GM12865 (cell line): ENCODE measurements at regions not wholly inside any gene's neighbourhood (a gene's known extent, or its start where the extent isn't known, plus 50 kb on each side); places are given as distances from the start of the nearest gene placed in this dataset.

Experiments
- DNase-seq: peaks from one replicate; pipeline ENCODE4 v3.0.0; 2010; ENCODE audit warnings: low read depth
- H3K4me3 ChIP-seq: 2 replicates; pipeline ENCODE4 v1.5.1; 2011; ENCODE audit warnings: mild to moderate bottlenecking, low read depth, low read length, control low read depth
- TF ChIP-seq, protein P1 (sequence below): IDR thresholded peaks from 2 replicates; pipeline ENCODE4 v1.5.1; 2011; ENCODE audit warnings: low read length, control low read depth, low read depth, inconsistent platforms; ENCODE audit not compliant: insufficient read depth; ENCODE audit errors: missing control alignments

GRCh38 chr13:60331249-60332012, 65.6 kb upstream of the TDRD3 start:
- H3K4me3 ChIP-seq = no peak overlapping the region
- TF ChIP-seq, protein P1, sequence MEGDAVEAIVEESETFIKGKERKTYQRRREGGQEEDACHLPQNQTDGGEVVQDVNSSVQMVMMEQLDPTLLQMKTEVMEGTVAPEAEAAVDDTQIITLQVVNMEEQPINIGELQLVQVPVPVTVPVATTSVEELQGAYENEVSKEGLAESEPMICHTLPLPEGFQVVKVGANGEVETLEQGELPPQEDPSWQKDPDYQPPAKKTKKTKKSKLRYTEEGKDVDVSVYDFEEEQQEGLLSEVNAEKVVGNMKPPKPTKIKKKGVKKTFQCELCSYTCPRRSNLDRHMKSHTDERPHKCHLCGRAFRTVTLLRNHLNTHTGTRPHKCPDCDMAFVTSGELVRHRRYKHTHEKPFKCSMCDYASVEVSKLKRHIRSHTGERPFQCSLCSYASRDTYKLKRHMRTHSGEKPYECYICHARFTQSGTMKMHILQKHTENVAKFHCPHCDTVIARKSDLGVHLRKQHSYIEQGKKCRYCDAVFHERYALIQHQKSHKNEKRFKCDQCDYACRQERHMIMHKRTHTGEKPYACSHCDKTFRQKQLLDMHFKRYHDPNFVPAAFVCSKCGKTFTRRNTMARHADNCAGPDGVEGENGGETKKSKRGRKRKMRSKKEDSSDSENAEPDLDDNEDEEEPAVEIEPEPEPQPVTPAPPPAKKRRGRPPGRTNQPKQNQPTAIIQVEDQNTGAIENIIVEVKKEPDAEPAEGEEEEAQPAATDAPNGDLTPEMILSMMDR = no peak
- DNase-seq = no peak

GRCh38 chr13:60332682-60333081, 64.3 kb upstream of the TDRD3 start:
- no peak for DNase-seq
- TF ChIP-seq, protein P1 = no peak
- H3K4me3 ChIP-seq = no peak overlapping the region

- H3K4me3 ChIP-seq = no peak overlapping the region
- TF ChIP-seq, protein P1 = no peak
Measured at GRCh38 chr13:60334310-60334709, 62.7 kb upstream of the TDRD3 start.

GRCh38 chr13:60335531-60335930, 61.5 kb upstream of the TDRD3 start:
- H3K4me3 ChIP-seq = no peak overlapping the region
- no peak for DNase-seq
- TF ChIP-seq, protein P1 = peak; percentile 32

More at GRCh38 chr13:60334310-60334709, 62.7 kb upstream of the TDRD3 start:
- no peak for DNase-seq

- DNase-seq = no peak
- H3K4me3 ChIP-seq = no peak overlapping the region
- TF ChIP-seq, protein P1 = no peak
Measured at GRCh38 chr13:60338754-60339153, 58.3 kb upstream of the TDRD3 start.

DNA sequence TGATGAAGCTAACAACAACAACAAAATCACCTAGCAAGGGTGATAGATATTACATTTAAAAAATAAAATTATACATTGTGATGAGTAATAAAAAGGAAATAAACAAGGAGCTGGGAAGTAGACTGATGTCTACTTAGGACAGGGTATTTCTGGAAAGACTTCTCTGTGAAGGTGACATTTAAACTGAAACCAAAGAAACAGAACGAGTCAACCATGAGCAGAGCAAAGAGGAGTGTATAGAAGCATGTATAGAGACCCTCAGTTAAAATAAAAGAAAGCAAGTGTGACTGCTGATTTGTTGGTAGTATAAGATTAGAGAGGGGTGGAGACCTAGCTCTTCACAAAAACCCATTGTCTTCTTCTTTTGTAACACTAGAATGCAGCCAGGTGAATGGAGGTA, 53.0 kb upstream of the TDRD3 start:
- H3K4me3 ChIP-seq = no peak overlapping the region
- TF ChIP-seq, protein P1 = no peak
- no peak for DNase-seq

DNA sequence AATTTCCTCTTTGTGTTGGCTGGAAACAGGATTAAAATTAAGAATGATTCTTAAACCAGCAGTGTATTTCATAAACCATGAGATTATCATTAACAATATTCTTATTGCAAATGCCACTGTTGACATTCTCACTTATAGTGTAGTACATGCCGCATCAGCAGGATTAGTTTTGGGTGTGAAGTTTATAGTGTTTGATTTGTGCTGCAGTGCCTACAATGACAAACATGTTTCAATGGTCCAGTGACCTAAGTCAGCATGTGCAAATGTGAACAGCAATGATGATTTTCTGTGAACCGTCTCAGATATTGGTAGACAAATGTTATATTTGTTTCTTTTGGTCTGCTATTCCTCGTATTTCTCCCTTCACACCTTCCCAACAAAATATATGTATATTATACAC, 49.8 kb upstream of the TDRD3 start:
- TF ChIP-seq, protein P1 = no peak
- no peak for DNase-seq
- no peak overlapping the region for H3K4me3 ChIP-seq
